HEK293T (cell line): ENCODE measurements at regions not wholly inside any gene's neighbourhood (a gene's known extent, or its start where the extent isn't known, plus 50 kb on each side); places are given as distances from the start of the nearest gene placed in this dataset.

Source experiments
- ARNT ChIP-seq: fragments of 450-650 bp; IDR thresholded peaks from 2 replicates; pipeline ENCODE4 v1.6.1; 2017; ENCODE audit warnings: mild to moderate bottlenecking
- BHLHE40 ChIP-seq: fragments of 450-650 bp; IDR thresholded peaks from 2 replicates; pipeline ENCODE4 v1.6.1; 2016; ENCODE audit warnings: mild to moderate bottlenecking, moderate library complexity, borderline replicate concordance
- FOXA1 ChIP-seq: fragments of 450-650 bp; IDR thresholded peaks from 2 replicates; pipeline ENCODE4 v1.6.1; 2016; ENCODE audit warnings: mild to moderate bottlenecking
- SP1 ChIP-seq: fragments of 450-650 bp; IDR thresholded peaks from 2 replicates; pipeline ENCODE4 v1.6.1; 2017
- SUZ12 ChIP-seq: fragments of 450-650 bp; IDR thresholded peaks from 2 replicates; pipeline ENCODE4 v1.6.1; 2016; ENCODE audit warnings: mild to moderate bottlenecking
- ZNF384 ChIP-seq: fragments of 450-650 bp; IDR thresholded peaks from 2 replicates; pipeline ENCODE4 v1.6.1; 2016

DNA sequence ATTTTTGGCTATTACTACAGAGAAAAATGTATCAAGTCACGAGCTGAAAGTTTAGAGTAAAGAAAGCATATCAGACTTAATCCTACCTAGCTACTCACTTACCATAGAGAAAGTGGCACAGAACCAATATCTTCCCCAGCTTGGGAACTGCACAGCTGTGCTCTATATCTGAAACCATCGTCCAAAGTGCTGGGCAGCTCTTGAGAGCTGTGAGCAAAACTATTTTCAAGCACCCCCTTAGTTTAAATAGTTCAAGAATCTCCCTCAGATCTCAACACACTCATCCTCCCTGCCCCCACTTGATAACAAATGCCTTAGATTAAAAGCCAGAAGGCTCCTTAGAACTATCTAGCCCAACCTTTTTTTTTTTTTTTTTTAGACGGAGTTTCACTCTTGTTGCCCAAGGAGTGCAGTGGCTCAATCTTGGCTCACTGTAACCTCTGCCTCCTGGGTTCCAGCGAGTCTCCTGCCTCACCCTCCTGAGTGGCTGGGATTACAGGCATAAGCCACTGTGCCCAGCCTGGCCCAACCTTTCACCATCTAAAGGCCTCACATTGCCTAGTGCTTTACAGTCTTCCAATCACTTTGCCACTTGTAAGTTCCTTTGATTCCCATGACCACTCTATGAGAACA, 94.2 kb upstream of the APC start:
- TF ChIP-seq SP1 (no peak), ZNF384 (no peak), ARNT (no peak), SUZ12 (no peak), BHLHE40 (no peak), FOXA1 (no peak)
